HepG2 (cell line): ENCODE measurements at regions not wholly inside any gene's neighbourhood (a gene's known extent, or its start where the extent isn't known, plus 50 kb on each side); places are given as distances from the start of the nearest gene placed in this dataset.

Source experiments
- ARHGAP35 ChIP-seq: sonication (generic); formaldehyde crosslinking; IDR thresholded peaks from 2 replicates; pipeline ENCODE4 v1.9.0; 2022; ENCODE audit warnings: mild to moderate bottlenecking, inconsistent platforms, moderate library complexity, missing genetic modification reagents, borderline replicate concordance
- BORCS8-MEF2B ChIP-seq: sonication (generic); formaldehyde crosslinking; IDR thresholded peaks from 2 replicates; pipeline ENCODE4 v1.8.0; 2022; ENCODE audit warnings: mild to moderate bottlenecking, missing genetic modification reagents
- ETV5 ChIP-seq: IDR thresholded peaks from 2 replicates; pipeline ENCODE4 v1.6.1; 2018; ENCODE audit warnings: missing biosample characterization, missing genetic modification reagents, inconsistent platforms, borderline replicate concordance
- HNRNPH1 ChIP-seq: fragments of 200-400 bp; formaldehyde crosslinking; optimal IDR thresholded peaks from 2 replicates; pipeline ENCODE3; 2017; ENCODE audit warnings: mild to moderate bottlenecking, low read depth, low read length
- RXRB ChIP-seq: IDR thresholded peaks from 2 replicates; pipeline ENCODE4 v1.6.1; 2016; ENCODE audit warnings: borderline replicate concordance, missing genetic modification reagents, missing compliant biosample characterization
- TEAD3 ChIP-seq: optimal IDR thresholded peaks from 2 replicates; pipeline ENCODE3; 2016; ENCODE audit warnings: borderline replicate concordance
- ZBTB37 ChIP-seq: sonication (generic); formaldehyde crosslinking; IDR thresholded peaks from 2 replicates; pipeline ENCODE4 v1.4.0; 2020; ENCODE audit warnings: mild to moderate bottlenecking, missing genetic modification reagents
- ZBTB38 ChIP-seq: sonication (generic); formaldehyde crosslinking; IDR thresholded peaks from 2 replicates; pipeline ENCODE4 v1.5.1; 2020; ENCODE audit warnings: mild to moderate bottlenecking, missing genetic modification reagents
- ZFX ChIP-seq: sonication (generic); formaldehyde crosslinking; IDR thresholded peaks from 2 replicates; pipeline ENCODE4 v1.4.0; 2020; ENCODE audit warnings: mild to moderate bottlenecking, low read depth, missing genetic modification reagents, moderate library complexity
- ZFY ChIP-seq: sonication (generic); formaldehyde crosslinking; IDR thresholded peaks from 2 replicates; pipeline ENCODE4 v1.4.0; 2020; ENCODE audit warnings: missing genetic modification reagents
- ZNF605 ChIP-seq: sonication (generic); formaldehyde crosslinking; IDR thresholded peaks from 2 replicates; pipeline ENCODE4 v1.8.0; 2022; ENCODE audit warnings: mild to moderate bottlenecking, missing genetic modification reagents
- ZNF687 ChIP-seq: sonication (generic); formaldehyde crosslinking; IDR thresholded peaks from 2 replicates; pipeline ENCODE4 v1.5.1; 2020; ENCODE audit warnings: mild to moderate bottlenecking, missing genetic modification reagents, moderate library complexity
- ZNF772 ChIP-seq: sonication (generic); formaldehyde crosslinking; IDR thresholded peaks from 2 replicates; pipeline ENCODE4 v1.5.0; 2020; ENCODE audit warnings: mild to moderate bottlenecking, missing genetic modification reagents
- ZSCAN21 ChIP-seq: sonication (generic); formaldehyde crosslinking; IDR thresholded peaks from 2 replicates; pipeline ENCODE4 v1.8.0; 2022; ENCODE audit warnings: mild to moderate bottlenecking, missing genetic modification reagents, moderate library complexity, borderline replicate concordance
- ZSCAN31 ChIP-seq: sonication (generic); formaldehyde crosslinking; IDR thresholded peaks from 2 replicates; pipeline ENCODE4 v1.5.0; 2020; ENCODE audit warnings: low read depth, mild to moderate bottlenecking, missing genetic modification reagents
- TF ChIP-seq, protein P1 (sequence below): sonication (generic); formaldehyde crosslinking; IDR thresholded peaks from 2 replicates; pipeline ENCODE4 v1.5.0; 2020; ENCODE audit warnings: mild to moderate bottlenecking, missing genetic modification reagents, moderate library complexity
- TF ChIP-seq, protein P2 (sequence below): IDR thresholded peaks from 2 replicates; pipeline ENCODE4 v1.6.1; 2016; ENCODE audit warnings: missing compliant biosample characterization, missing genetic modification reagents, borderline replicate concordance

DNA sequence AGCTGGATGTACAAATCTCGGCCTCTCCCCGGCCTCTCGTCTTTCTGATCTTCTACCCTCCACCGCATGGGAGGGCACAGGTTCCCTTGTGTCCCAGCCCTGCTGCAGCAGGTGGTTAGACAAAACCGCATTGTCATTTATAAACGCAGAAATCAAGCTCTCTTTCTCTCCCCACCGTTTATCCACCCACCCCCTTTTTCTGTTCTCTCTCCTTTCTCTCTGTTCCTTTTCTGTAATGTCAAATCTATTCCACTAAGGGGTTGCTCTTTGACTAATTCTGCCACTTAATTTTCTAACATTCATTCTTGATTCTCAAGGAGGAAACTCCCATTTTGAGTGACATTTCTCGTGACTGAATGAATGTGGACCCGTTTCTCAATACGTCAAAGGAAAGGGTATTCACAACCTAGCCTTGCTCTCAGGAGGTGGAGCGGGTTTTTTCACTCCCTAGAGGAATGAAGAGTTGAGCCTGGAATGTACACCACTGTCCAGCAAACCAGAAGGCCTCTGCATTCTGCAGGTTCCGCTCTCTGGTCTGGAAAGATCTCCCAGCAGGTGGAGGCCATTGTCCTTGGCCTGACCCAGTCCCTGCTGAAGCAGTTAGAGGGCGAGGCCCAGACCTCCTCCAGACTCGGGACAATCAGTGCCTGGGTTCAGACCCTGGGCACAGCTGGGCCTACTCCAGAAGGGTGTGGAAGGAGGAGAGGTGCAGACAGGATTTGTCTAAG, 70.9 kb upstream of the ENPP6 start (continued):
- TF ChIP-seq TEAD3 (CRISPR knock-in tag) (peak; percentile 77), ARHGAP35 (0 out of 2 replicates have a peak, but pooled peaks have one; percentile 49), ZBTB38 (peak; percentile 30; the same call in 1 of the 2 replicates), ZNF772 (CRISPR knock-in tag) (0 out of 2 replicates have a peak, but pooled peaks have one; percentile 22), ZNF605 (no peak), ZSCAN21 (CRISPR knock-in tag) (0 out of 2 replicates have a peak, but pooled peaks have one; percentile 52), ZFY (CRISPR knock-in tag) (peak; percentile 31; the same call in 1 of the 2 replicates), ETV5 (0 out of 2 replicates have a peak, but pooled peaks have one; percentile 31), RXRB (CRISPR knock-in tag) (0 out of 2 replicates have a peak, but pooled peaks have one; percentile 32), ZFX (CRISPR knock-in tag) (0 out of 2 replicates have a peak, but pooled peaks have one; percentile 12), ZSCAN31 (0 out of 2 replicates have a peak, but pooled peaks have one; percentile 29), HNRNPH1 (no peak), BORCS8-MEF2B (CRISPR knock-in tag) (peak; percentile 39; the same call in 1 of the 2 replicates), ZNF687 (CRISPR knock-in tag) (peak; percentile 75), ZBTB37 (CRISPR knock-in tag) (no peak)
- TF ChIP-seq, protein P1, sequence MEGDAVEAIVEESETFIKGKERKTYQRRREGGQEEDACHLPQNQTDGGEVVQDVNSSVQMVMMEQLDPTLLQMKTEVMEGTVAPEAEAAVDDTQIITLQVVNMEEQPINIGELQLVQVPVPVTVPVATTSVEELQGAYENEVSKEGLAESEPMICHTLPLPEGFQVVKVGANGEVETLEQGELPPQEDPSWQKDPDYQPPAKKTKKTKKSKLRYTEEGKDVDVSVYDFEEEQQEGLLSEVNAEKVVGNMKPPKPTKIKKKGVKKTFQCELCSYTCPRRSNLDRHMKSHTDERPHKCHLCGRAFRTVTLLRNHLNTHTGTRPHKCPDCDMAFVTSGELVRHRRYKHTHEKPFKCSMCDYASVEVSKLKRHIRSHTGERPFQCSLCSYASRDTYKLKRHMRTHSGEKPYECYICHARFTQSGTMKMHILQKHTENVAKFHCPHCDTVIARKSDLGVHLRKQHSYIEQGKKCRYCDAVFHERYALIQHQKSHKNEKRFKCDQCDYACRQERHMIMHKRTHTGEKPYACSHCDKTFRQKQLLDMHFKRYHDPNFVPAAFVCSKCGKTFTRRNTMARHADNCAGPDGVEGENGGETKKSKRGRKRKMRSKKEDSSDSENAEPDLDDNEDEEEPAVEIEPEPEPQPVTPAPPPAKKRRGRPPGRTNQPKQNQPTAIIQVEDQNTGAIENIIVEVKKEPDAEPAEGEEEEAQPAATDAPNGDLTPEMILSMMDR (CRISPR knock-in tag): peak; percentile 40
- TF ChIP-seq, protein P2, sequence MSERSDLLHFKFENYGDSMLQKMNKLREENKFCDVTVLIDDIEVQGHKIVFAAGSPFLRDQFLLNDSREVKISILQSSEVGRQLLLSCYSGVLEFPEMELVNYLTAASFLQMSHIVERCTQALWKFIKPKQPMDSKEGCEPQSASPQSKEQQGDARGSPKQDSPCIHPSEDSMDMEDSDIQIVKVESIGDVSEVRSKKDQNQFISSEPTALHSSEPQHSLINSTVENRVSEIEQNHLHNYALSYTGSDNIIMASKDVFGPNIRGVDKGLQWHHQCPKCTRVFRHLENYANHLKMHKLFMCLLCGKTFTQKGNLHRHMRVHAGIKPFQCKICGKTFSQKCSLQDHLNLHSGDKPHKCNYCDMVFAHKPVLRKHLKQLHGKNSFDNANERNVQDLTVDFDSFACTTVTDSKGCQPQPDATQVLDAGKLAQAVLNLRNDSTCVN (CRISPR knock-in tag): 0 out of 2 replicates have a peak, but pooled peaks have one; percentile 53
